OCI-LY1 (cell line): ENCODE measurements at regions not wholly inside any gene's neighbourhood (a gene's known extent, or its start where the extent isn't known, plus 50 kb on each side); places are given as distances from the start of the nearest gene placed in this dataset.

Source experiments
- H2AFZ ChIP-seq: fragments of 200-600 bp; sonication (generic), shearing (Covaris generic); 2 replicates; pipeline ENCODE4 v1.6.0; 2014; ENCODE audit warnings: antibody characterized with exemption, mild to moderate bottlenecking, low read length
- H3F3A ChIP-seq: fragments of 200-600 bp; sonication (generic), shearing (Covaris generic); 2 replicates; pipeline ENCODE4 v1.6.0; 2014; ENCODE audit warnings: mild to moderate bottlenecking, antibody characterized with exemption, low read length, moderate library complexity; ENCODE audit not compliant: insufficient read depth
- H3K27ac ChIP-seq: fragments of 200-600 bp; sonication (generic); 2 replicates; pipeline ENCODE4 v1.5.1; 2014; ENCODE audit warnings: low read length, mixed run types, mild to moderate bottlenecking, low read depth; ENCODE audit not compliant: poor library complexity, severe bottlenecking
- H3K27me3 ChIP-seq: fragments of 200-600 bp; sonication (generic); 2 replicates; pipeline ENCODE4 v1.6.0; 2014; ENCODE audit warnings: antibody characterized with exemption, mild to moderate bottlenecking, low read length, moderate library complexity; ENCODE audit not compliant: insufficient read depth
- H3K36me3 ChIP-seq: fragments of 200-600 bp; sonication (generic); 2 replicates; pipeline ENCODE4 v1.6.1; 2014; ENCODE audit warnings: mild to moderate bottlenecking, antibody characterized with exemption, low read length, moderate library complexity, mixed read lengths; ENCODE audit not compliant: insufficient read depth
- H3K4me1 ChIP-seq: fragments of 200-600 bp; sonication (generic); 2 replicates; pipeline ENCODE4 v1.5.1; 2014; ENCODE audit warnings: mild to moderate bottlenecking, low read length, moderate library complexity; ENCODE audit not compliant: insufficient read depth, severe bottlenecking
- H3K4me2 ChIP-seq: fragments of 200-600 bp; sonication (generic), shearing (Covaris generic); 2 replicates; pipeline ENCODE4 v1.6.1; 2014; ENCODE audit warnings: low read length
- H3K4me3 ChIP-seq: fragments of 200-600 bp; sonication (generic); 2 replicates; pipeline ENCODE4 v1.5.1; 2014; ENCODE audit warnings: low read length, low read depth, mild to moderate bottlenecking, mixed read lengths; ENCODE audit not compliant: poor library complexity, severe bottlenecking
- H3K79me2 ChIP-seq: fragments of 200-600 bp; shearing (Covaris generic); 2 replicates; pipeline ENCODE4 v1.6.1; 2016; ENCODE audit warnings: mixed run types, low read length, mixed read lengths; ENCODE audit not compliant: insufficient read depth
- H3K9ac ChIP-seq: fragments of 200-600 bp; sonication (generic), shearing (Covaris generic); 2 replicates; pipeline ENCODE4 v1.6.1; 2014; ENCODE audit warnings: mild to moderate bottlenecking, low read length, mixed read lengths
- H3K9me2 ChIP-seq: fragments of 200-600 bp; sonication (generic), shearing (Covaris generic); 2 replicates; pipeline ENCODE4 v1.6.1; 2014; ENCODE audit warnings: low read depth, mild to moderate bottlenecking, low read length, mixed read lengths
- H3K9me3 ChIP-seq: fragments of 200-600 bp; shearing (Covaris generic); 2 replicates; pipeline ENCODE4 v1.6.1; 2014; ENCODE audit warnings: low read length, mixed read lengths
- H4K20me1 ChIP-seq: fragments of 200-600 bp; sonication (generic), shearing (Covaris generic); 2 replicates; pipeline ENCODE4 v1.6.0; 2016; ENCODE audit warnings: mild to moderate bottlenecking, low read length; ENCODE audit not compliant: insufficient read depth
- CTCF ChIP-seq: fragments of 200-600 bp; sonication (generic), shearing (Covaris generic); IDR thresholded peaks from 2 replicates; pipeline ENCODE4 v1.5.1; 2017; ENCODE audit warnings: mild to moderate bottlenecking, antibody characterized with exemption, low read length, moderate library complexity, mixed read lengths
- EZH2 ChIP-seq: fragments of 200-600 bp; sonication (generic), shearing (Covaris generic); IDR thresholded peaks from 2 replicates; pipeline ENCODE4 v1.8.0; 2017; ENCODE audit warnings: borderline replicate concordance, mixed run types, mild to moderate bottlenecking, antibody characterized with exemption, low read length, moderate library complexity, mixed read lengths

- no peak overlapping the region for H2AFZ ChIP-seq
- TF ChIP-seq EZH2: no peak
- no peak for TF ChIP-seq CTCF
- H3K36me3 ChIP-seq: no peaks in the 10 kb centered on the region
Measured at GRCh38 chr13:31594056-31594455, 145.3 kb upstream of the RXFP2 start.

GRCh38 chr13:31595563-31595962, 143.8 kb upstream of the RXFP2 start:
- no peaks in the 10 kb centered on the region for H3K79me2 ChIP-seq
- no peak overlapping the region for H3K9ac ChIP-seq
- no peak overlapping the region for H3K27ac ChIP-seq
- no peak overlapping the region for H3K4me2 ChIP-seq
- H3K4me1 ChIP-seq: no peaks in the 10 kb centered on the region
- H2AFZ ChIP-seq: no peak overlapping the region
- no peaks in the 10 kb centered on the region for H3K9me3 ChIP-seq
- no peaks in the 10 kb centered on the region for H4K20me1 ChIP-seq
- no peaks in the 10 kb centered on the region for H3F3A ChIP-seq
- no peak overlapping the region for H3K4me3 ChIP-seq
- no peaks in the 10 kb centered on the region for H3K9me2 ChIP-seq
- no peak for TF ChIP-seq CTCF
- no peaks in the 10 kb centered on the region for H3K36me3 ChIP-seq
- H3K27me3 ChIP-seq: no peaks in the 10 kb centered on the region

More at GRCh38 chr13:31594056-31594455, 145.3 kb upstream of the RXFP2 start:
- Histone ChIP-seq H3K9me2 (no peaks in the 10 kb centered on the region), H3K27ac (no peak overlapping the region), H3K9ac (no peak overlapping the region), H3K4me1 (no peaks in the 10 kb centered on the region), H3F3A (no peaks in the 10 kb centered on the region), H3K27me3 (no peaks in the 10 kb centered on the region), H3K79me2 (no peaks in the 10 kb centered on the region), H3K4me3 (no peak overlapping the region), H4K20me1 (no peaks in the 10 kb centered on the region), H3K9me3 (no peaks in the 10 kb centered on the region), H3K4me2 (no peak overlapping the region)

GRCh38 chr13:31598990-31599389, 140.3 kb upstream of the RXFP2 start:
- Histone ChIP-seq H3K9ac (no peak overlapping the region), H3K4me2 (no peak overlapping the region), H3K9me3 (no peaks in the 10 kb centered on the region), H3K9me2 (no peaks in the 10 kb centered on the region), H3K27me3 (no peaks in the 10 kb centered on the region), H3F3A (no peaks in the 10 kb centered on the region), H3K4me3 (no peak overlapping the region), H3K27ac (no peak overlapping the region), H3K79me2 (no peaks in the 10 kb centered on the region), H3K4me1 (no peaks in the 10 kb centered on the region), H2AFZ (no peak overlapping the region), H3K36me3 (no peaks in the 10 kb centered on the region), H4K20me1 (no peaks in the 10 kb centered on the region)
- TF ChIP-seq CTCF: no peak
- TF ChIP-seq EZH2: no peak
